Colonic mucosa (tissue), 4 donors: ENCODE measurements at regions not wholly inside any gene's neighbourhood (a gene's known extent, or its start where the extent isn't known, plus 50 kb on each side); places are given as distances from the start of the nearest gene placed in this dataset.
A peak's percentile ranks its signal among the peaks of the same experiment; 100 is the strongest.

Experiments
- DNase-seq: peaks from one replicate; pipeline ENCODE4 v3.0.0-alpha.2; 2020
- H3K27ac ChIP-seq: fragments of 200-600 bp; one replicate; pipeline ENCODE4 v1.8.0; 2021
- H3K27me3 ChIP-seq: fragments of 200-600 bp; one replicate; pipeline ENCODE4 v1.8.0; 2021
- H3K36me3 ChIP-seq: fragments of 200-600 bp; one replicate; pipeline ENCODE4 v1.8.0; 2021
- H3K4me1 ChIP-seq: fragments of 200-600 bp; one replicate; pipeline ENCODE4 v1.8.0; 2021; ENCODE audit warnings: mild to moderate bottlenecking
- H3K4me3 ChIP-seq: fragments of 200-600 bp; one replicate; pipeline ENCODE4 v1.8.0; 2021
- H3K9ac ChIP-seq, 2 donors: one replicate each; pipeline ENCODE4 v1.7.0; 2013; ENCODE audit warnings: control low read depth in 2 of 2, low read depth in 2 of 2, low read length in 2 of 2
- H3K9me3 ChIP-seq: fragments of 200-600 bp; one replicate; pipeline ENCODE4 v1.8.0; 2021
- intact Hi-C: fragments of 100-400 bp; cut with DNase I; formaldehyde crosslinking; loops from one replicate; pipeline ENCODE4 v1.14.1; 2022
- TF ChIP-seq, protein P1 (sequence below): fragments of 200-600 bp; IDR thresholded peaks from one replicate; pipeline ENCODE4 v1.8.0; 2022; ENCODE audit warnings: antibody characterized with exemption, mild to moderate bottlenecking
- donor health status: healthy.
- donor health status: DM: no; HTN: no; CAD: no.
- donor health status: DM: no; HTN: no; CAD: no.

DNA sequence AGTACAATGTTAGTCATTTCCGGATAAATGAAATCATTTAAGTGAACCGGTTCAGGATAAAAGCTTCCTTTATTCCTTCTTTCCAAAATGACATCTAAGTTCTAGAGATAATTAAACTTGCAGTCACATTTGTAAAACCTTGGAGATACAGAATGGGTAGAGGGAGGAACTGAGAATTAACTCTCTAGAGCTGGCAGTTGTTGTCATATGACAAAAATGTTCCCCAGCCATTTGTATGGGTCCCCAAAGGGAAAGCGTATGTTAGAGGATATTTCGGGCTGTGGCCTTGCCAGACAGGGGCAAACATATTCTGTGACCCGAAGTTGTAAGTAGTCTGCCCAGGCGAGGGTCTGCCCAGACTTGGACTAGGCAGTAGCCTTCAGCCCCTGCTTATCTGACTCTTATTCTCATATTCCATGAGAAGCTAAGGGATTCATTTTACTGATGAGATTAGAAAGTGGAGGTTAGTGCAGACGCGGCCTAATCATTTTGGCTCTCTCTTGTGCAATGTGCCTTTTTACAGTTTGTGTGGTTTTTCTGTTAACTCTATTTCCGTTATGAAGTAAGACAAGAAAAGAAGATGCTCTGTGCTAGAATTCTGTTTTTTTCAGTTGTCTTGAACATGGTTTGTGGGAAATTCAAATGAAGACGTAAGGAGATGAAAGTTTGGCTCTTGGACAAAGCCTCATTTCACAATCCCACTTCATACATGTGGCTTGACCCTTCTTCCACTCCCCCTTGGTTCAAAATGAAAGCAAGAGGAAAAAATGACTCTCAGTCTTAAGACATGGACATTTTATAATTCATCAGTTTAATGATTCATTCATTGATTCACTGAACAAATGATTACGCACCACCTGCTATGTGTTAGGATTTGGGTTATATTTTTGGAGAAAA is 2394.2 kb upstream of the AGA start:
- H3K27ac ChIP-seq: no peak overlapping the region
- no peak overlapping the region for H3K9ac ChIP-seq
- TF ChIP-seq, protein P1, sequence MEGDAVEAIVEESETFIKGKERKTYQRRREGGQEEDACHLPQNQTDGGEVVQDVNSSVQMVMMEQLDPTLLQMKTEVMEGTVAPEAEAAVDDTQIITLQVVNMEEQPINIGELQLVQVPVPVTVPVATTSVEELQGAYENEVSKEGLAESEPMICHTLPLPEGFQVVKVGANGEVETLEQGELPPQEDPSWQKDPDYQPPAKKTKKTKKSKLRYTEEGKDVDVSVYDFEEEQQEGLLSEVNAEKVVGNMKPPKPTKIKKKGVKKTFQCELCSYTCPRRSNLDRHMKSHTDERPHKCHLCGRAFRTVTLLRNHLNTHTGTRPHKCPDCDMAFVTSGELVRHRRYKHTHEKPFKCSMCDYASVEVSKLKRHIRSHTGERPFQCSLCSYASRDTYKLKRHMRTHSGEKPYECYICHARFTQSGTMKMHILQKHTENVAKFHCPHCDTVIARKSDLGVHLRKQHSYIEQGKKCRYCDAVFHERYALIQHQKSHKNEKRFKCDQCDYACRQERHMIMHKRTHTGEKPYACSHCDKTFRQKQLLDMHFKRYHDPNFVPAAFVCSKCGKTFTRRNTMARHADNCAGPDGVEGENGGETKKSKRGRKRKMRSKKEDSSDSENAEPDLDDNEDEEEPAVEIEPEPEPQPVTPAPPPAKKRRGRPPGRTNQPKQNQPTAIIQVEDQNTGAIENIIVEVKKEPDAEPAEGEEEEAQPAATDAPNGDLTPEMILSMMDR: no peak
- H3K27me3 ChIP-seq: no peaks in the 10 kb centered on the region
- no peak overlapping the region for H3K4me3 ChIP-seq
- H3K4me1 ChIP-seq: no peaks in the 10 kb centered on the region
- no peaks in the 10 kb centered on the region for H3K36me3 ChIP-seq
- no peaks in the 10 kb centered on the region for H3K9me3 ChIP-seq
- intact Hi-C loops: no loop called here
- no peak for DNase-seq

DNA sequence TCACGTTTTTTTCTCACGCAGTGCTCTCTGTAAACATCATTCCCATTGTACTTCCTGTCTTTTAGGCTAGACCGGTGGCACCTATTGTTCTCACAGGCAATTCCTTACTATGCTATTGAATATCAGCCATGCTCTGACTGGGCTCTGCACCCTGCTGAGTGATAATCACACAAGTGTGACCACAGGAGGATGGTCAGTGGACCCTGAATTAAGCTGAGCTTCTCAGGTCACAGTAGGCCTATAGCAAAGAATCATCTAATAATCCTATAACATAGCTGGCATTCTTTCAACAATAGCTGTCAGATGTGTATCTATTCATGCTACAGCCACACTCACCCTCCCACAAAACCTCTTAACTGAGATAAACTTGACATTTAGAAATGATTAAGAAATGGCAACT is 2399.8 kb upstream of the TENM3 start:
- H3K9me3 ChIP-seq: no peaks in the 10 kb centered on the region
- TF ChIP-seq, protein P1: no peak
- no peak overlapping the region for H3K9ac ChIP-seq
- H3K27ac ChIP-seq: no peak overlapping the region
- no peaks in the 10 kb centered on the region for H3K27me3 ChIP-seq
- no peaks in the 10 kb centered on the region for H3K4me1 ChIP-seq
- no peak overlapping the region for H3K4me3 ChIP-seq
- DNase-seq: no peak
- intact Hi-C loops: no loop called here
- no peaks in the 10 kb centered on the region for H3K36me3 ChIP-seq

DNA sequence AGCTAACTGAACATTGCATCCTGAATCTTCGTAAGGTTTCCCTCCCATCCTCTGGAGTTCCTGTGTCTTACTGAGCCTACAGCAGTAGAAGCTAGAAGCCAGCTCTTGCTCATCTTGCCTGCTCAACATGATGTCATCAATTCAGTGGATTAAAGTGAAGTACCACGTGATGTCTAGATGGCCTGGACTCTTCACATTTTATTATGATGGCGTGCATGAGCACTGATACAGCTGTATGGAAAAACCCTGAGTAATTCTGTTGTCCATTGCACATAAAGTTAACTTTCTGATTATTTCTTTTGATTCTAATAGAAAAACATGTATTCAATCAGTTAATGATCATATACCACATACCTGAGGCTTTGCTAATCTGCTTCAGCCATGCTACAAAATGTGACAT is 2387.7 kb upstream of the TENM3 start:
- no peaks in the 10 kb centered on the region for H3K9me3 ChIP-seq
- H3K27ac ChIP-seq: no peak overlapping the region
- TF ChIP-seq, protein P1: no peak
- no peaks in the 10 kb centered on the region for H3K36me3 ChIP-seq
- no peaks in the 10 kb centered on the region for H3K27me3 ChIP-seq
- H3K4me3 ChIP-seq: no peak overlapping the region
- H3K9ac ChIP-seq: no peak overlapping the region
- no peak for DNase-seq
- intact Hi-C loops: no loop called here
- no peaks in the 10 kb centered on the region for H3K4me1 ChIP-seq

DNA sequence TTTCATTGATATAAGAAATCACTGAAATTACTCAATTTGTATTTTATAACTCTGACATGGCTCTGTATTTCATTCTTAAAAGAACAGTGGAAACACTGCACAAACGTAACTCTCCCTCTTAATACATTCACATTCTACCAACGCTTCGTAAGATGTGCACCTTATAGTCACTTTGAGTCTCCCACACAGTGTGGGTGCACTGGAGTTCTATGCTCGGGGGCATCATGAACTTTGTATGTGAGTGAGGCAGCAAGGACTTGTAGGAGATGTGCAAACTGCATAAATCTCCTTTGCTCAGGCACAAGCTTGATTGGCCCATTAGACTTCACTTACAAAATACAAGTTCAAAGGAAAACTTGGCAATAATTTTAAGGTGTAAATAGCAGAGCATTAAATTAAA is 2385.0 kb upstream of the TENM3 start:
- Histone ChIP-seq H3K9me3 (no peaks in the 10 kb centered on the region), H3K9ac (no peak overlapping the region), H3K4me1 (no peaks in the 10 kb centered on the region), H3K4me3 (no peak overlapping the region), H3K27me3 (no peaks in the 10 kb centered on the region), H3K36me3 (no peaks in the 10 kb centered on the region), H3K27ac (no peak overlapping the region)
- intact Hi-C loops: no loop called here
- TF ChIP-seq, protein P1: no peak
- no peak for DNase-seq

DNA sequence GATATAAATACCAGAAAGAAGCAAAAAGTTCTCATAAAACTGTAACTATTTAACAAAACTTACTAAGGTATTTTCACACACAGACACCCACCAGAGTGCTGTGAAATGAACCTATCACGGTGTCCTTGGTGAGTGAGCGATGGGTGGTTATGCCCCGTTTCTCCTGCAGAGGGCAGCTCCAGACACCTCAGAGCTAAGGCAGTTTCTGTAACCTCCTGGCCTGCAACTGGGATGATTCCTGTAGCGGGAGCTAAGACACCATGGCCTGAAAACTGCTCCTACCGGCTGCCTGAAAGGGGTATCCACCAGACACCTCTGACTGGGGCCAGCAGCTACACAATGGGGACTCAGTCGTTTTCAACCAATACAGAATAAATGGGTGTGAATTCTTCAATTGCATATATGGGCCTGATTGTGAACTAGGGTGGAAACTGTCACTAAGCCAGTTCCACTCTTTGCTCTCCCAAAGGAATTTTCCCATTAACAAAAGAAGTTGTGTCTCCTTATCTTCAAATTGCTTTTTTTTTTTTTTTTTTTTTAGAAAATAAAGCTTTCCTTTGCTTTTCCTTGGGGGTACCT is 2375.8 kb upstream of the TENM3 start:
- Histone ChIP-seq H3K4me3 (no peak overlapping the region), H3K9ac (no peak overlapping the region), H3K9me3 (no peaks in the 10 kb centered on the region), H3K27me3 (no peaks in the 10 kb centered on the region), H3K27ac (no peak overlapping the region), H3K36me3 (no peaks in the 10 kb centered on the region), H3K4me1 (no peaks in the 10 kb centered on the region)
- DNase-seq: peak; percentile 49
- intact Hi-C loops: loop anchor here (10.0 kb wide), 1 partner anchor 797 kb away; no protein-coding TSS in a partner anchor
- TF ChIP-seq, protein P1: peak; percentile 57
